Hematopoietic multipotent progenitor cell treated with erythropoietin and hydrocortisone succinate and interleukin-3 and kit ligand, for 6 days (in vitro differentiated cells): ENCODE measurements at regions not wholly inside any gene's neighbourhood (a gene's known extent, or its start where the extent isn't known, plus 50 kb on each side); places are given as distances from the start of the nearest gene placed in this dataset.
A peak's percentile ranks its signal among the peaks of the same experiment; 100 is the strongest.

Source experiments
- DNase-seq: peaks from one replicate; pipeline ENCODE4 v3.0.0-alpha.2; 2015

DNA sequence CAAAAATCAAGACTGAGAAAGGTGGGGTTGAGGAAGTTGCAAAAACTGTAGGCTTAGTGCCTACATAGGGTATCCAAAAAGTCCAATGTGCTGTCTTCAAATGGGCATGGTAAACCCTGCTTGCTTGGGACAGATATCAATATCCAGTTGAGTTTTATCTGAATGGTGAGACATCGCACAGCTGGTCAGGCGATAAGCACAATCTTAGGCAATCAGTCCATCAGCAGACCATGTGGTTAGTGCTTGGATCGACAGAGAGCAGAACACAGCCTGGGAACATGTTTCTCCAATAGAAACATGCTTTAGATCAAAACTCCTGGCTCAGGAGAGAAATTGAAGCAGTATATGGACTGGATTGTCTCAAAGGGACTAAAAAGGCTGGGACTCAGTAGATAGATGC is 151.3 kb upstream of the IPO5 start:
- DNase-seq: no peak

DNA sequence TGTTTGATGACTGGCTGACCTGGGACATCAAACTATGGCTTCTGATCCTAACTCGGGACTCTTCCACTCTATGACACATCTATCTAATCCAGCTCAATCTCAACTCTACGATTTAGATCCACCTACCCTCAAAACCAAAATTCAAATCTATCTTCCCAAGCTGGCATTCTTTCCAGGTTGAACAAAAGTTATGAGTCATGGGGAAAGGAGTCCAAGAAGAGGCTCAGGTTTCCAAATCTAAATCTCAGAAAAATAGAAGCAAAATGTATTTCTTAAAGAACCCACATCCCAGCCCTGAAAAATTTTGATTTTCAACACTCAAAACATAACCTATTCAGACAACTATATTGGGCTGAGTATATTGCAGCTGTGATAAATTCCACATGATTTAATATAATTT is 143.9 kb upstream of the IPO5 start:
- DNase-seq: no peak

DNA sequence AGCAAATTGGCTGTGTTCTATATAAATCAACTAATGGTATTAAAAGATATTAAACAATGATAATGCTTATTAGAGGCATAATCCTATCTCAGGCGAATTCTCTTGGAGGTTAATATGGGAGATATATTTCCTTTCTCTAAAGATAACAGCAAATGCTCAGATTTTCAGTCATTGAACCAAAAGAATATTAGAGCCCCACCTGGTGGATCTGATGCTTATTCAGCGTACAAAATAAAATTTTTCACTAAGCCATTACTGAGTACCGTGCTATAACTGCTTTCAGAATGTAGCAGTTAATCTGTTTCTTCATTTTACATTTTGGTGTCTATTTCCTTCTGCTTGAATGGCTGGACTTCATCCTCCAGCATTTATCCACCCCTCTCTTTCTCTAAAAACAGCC is 143.3 kb upstream of the IPO5 start:
- DNase-seq: peak; percentile 23

DNA sequence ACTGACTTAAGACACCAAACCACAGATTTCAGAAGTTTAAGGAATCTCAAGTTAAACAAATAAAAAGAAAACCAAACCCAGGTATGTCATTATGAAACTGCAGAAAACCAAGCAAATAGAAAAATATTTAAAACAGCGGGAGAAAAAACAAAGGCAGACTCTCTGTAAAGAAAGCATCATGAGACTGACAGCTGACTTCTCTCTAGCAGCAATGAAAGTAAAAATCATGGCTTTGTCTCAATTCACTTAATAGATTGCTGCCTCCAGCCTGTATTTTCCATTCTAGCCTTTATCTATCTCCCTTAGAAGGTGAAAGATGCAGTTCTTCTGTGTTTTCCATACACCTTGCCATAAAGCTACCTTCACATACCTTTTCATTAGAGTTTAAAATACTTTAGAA is 131.1 kb upstream of the IPO5 start:
- DNase-seq: no peak

DNA sequence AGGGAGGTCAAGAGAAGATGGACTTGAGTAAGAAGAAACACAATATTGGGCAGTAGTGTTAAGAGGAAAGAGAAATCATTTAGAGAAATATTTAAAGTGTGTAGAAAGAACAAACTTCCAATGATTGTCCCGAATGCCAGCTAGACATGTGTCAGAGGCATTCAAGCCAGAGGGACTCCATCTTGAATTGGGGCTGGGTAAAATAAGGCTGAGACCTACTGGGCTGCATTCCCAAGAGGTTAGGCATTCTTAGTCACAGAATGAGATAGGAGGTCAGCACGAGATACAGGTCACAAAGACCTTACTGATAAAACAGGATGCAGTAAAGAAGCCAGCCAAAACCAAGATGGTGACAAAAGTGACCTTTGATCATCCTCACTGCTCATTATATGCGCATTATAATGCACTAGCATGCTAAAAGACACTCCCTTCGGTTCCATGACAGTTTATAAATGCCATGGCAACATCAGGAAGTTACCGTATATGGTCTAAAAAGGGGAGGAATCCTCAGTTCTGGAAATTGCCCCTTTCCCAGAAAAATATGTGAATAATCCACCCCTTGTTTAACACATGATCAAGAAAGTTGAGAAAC is 127.0 kb upstream of the IPO5 start:
- no peak for DNase-seq

DNA sequence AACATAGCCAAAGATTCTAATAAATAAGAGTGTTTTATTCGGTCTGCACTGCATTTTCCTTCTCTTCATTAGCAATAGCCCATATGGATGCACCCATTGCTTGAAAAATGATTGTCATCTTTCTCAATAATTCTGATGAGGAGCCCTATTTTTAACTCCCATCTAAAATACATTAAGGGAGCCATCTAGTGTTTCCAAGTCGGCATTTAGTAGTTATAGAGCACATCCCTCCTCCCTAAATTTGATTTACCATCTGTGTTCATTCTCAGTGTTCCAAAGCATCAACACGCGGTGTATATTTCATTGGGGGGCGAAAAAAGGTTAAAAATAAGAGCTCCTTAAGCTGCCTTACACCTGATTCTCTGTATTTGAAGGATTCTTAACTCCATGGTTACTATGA is 119.2 kb upstream of the IPO5 start:
- no peak for DNase-seq

DNA sequence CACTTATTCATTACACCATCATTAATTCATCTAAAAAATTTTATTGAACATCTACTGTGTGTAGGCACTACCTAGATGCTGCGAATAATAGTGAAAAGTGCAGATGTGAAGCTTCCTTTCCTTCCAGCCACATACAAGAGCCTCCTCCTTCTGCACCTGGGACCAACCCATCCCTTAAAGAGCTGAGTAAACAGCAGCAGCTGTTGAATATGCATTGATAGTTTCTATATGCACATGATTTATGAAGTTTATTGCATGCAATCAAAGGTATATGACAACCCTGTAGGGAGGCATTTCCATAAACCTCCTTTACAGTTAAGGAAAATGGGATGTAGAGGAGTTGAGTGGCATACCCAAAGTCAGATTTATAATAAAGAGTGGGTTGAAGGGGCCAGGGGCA is 110.3 kb upstream of the IPO5 start:
- no peak for DNase-seq

DNA sequence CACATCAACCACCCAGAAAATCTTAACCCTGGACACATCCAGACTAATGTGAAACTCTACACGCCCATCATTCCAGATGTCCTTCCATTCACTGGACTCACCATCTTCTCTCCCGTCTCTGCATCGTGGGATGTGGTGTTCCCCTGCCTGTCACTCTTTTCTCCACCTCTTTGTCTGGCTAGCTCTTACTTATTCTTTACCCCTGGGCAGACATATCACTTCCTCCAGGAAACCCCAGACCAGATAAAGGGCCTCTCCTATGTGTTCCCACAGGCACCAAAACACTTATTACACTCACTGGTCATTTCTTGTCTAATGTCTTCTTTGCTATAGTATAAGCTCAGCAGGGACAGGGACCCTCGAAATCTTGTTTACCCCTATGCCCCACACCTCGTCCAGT is 109.3 kb upstream of the IPO5 start:
- DNase-seq: no peak

DNA sequence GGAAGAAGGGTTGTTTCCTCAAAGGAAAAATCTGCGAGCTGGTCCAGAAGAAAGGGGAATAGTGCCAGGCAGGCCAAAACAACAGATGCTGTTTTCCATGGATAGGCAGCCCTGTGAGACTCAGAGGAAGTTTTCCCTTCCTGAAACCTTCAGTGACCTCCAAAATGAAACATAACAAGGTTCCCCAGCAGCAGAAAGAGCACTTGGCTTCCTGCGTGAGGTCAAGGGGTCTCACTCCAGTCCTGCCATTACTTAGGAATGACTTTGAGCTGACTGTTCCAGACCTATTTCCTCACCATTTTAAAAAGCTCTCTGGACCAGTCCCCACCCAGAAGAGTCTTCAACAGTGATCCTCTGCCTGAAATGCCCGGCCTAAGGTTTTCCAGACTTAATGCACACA is 104.6 kb upstream of the IPO5 start:
- DNase-seq: no peak

DNA sequence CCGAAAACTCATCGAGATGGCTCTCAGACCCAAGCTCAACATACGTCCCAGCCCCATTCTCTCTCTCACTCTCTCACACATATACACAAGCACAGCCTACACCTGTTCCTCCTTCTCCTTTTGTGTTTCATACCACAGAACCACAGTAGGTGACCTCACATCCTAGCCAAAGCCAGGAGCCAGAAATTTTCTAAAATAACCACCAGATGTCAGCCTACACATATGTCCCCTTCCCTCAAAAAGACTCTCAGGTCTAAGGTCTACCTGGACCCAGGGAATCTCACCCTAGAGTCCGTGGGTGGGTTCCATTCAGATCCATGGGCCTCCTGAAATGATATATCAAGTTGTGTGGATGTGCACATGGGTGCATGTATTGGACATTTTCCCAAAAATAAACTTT is 104.2 kb upstream of the IPO5 start:
- peak; percentile 20 for DNase-seq

DNA sequence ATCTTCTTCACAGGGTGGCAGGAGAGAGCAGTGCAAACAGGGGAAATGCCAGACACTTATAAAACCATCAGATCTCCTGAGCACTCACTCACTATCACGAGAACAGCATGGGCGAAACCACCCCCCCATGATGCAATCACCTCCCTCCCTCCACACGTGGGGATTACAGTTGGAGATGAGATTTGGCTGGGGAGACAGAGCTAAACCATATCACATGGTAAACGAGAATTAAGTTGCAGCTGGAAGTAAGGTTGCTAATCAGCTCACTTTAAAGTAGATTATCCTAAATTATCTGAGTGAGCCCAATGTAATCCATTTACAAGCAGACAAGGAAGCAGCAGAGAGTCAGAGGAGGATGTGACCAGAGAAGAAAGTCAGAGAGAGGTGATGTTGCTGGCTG is 102.2 kb upstream of the IPO5 start:
- no peak for DNase-seq

DNA sequence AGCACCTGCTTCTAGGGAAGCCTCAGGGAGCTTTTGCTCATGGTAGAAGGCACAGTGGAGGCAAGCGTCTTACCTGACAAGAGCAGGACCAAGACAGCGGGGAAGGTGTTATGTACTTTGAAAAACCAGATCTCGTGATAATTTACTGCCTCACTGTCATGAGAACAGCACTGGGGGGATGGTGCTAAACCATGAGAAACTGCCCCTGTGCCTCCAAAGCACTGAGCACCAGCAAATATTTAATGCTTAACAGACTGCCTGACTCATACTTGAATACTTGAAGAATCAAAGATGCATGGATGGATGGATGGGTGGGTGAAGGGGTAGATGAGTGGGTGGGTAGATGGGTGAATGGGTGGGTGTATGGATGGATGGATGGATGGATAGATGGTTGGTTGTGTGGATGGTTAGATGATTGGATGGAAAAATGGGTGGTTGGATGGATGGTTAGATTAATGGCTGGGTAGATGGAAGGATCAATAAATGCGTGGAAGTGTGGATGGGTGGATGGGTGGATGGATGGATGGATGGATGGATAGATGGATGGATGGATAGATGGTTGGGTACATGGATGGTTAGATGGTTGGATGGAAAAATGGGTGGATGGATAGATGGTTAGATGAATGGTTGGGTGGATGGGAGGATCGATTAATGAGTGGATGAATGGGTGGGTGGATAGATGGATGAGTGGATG is 101.1 kb upstream of the IPO5 start:
- DNase-seq: no peak

DNA sequence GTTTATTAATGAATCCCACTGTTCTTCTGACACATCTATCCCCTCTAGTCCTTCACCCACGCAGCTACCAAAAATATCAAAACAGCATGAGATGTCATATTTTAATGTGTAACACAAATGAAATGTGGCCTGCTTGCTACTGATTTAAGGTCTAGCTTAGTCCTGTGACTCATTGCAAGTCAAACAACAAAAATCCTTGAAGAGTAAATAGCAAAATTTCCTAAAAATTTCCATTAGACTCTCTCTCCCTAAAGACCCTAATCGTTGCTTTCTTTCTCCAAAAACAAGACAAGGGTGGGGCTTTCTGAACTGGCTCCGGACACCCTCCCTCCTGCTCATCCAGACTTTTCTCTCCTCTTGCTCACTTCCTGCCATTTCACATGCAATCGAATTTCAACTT is 99.9 kb upstream of the IPO5 start:
- DNase-seq: no peak

DNA sequence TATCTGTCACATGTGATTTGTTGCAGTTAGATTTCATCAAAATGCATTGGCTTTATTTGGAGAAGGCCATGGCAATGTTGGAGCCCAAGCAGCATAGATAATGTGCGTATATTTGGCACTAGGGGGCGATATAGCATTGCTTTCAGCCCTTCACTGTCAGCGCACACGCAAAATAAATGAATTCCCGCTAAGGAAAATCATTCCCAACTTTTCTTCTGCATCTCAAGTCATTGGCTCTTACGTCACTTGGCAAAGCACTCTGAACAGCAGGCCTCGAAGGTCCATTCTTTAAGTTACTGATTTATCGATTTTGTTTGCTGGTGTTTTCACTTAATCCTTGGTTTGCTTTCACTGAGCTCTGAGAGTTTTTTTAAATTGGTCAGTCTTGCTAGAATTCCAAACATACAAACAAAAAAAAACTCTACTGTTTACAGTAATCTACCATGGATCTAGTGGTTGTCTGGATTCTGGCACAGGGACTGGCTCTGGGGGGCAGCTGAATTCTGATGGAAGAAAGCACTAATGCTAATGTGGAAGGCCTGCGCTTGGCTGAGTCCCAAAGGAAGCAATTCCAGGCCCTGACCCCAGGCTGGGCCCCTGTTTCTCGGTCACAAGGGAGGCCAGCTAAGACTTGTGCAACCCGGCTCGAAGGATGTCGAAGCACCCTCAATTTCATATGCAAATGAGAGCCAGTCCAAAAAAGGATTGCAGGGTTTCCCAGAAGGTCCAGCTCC is 97.7 kb upstream of the IPO5 start:
- DNase-seq: peak; percentile 89

DNA sequence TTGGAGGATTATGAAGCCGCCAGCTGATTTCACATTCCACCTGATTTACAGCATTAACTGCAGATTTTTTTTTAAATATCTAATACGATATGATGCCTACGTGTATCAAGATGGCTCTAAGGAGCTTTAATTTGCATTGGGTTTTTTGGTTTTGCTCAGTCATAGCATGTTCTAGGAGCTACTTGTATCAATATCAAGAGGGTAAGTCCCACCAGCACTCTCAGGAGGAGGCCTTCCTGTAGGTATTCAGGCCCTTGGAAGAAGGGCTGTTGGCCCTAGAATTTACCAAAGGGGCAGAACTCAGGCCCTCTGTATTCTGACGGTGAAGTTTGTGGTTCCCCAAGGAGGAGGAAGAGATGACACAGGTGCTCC is 97.2 kb upstream of the IPO5 start:
- no peak for DNase-seq

DNA sequence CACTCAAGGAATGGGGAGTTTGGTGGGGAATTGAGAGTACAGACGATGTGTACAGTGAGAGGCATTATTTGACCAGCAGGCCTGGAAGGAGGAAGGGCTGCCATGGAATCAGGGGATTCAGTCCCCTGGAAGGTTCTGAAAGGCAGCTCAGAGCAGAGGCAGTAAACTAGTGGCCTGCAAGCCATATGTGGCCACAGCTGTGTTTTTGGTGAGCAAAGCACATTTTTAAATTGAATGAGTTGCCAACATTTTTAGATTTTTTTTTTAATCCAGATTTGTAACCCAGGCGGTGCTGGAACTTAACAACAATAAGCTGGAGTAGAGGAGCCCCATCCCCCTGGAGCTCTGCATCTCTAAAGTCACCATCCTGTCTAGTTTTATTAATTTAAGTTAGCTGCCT is 95.3 kb upstream of the IPO5 start:
- no peak for DNase-seq

DNA sequence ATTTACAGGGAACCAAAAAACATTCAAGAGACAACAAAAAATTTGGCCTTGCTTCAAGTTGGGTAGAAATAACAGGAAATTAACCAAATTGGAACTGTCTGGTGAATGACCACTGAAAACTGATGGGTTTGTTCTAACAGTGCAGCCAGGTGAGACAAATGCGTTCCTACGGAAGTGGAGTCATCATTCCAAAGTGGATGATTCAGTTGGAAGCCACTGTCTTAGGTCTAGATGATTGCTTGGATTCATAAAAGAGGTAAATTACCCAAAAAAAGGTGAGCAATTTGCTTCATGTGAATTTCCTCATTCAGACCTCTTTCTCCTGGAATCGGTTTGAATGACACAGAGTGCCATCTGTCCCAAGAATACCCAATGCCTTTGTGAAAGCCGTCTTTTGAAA is 87.1 kb upstream of the IPO5 start:
- DNase-seq: no peak

DNA sequence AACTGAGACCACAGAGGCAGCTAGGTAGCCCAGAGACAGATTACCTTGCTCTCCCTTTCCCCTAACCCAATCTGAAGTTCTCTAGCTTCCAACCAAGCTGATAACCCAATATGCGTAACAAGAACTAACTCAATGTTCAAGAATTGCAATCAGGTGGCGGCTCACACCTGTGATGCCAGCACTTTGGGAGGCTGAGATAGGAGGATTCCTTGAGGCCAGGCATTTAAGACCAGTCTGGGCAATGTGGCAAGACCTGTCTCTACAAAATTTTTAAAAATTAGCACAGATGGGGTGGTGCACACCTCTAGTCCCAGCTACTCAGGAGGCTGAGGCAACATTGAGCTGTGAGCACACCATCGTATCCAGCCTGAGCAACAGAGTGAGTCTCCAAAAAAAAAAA is 86.7 kb upstream of the IPO5 start:
- no peak for DNase-seq

DNA sequence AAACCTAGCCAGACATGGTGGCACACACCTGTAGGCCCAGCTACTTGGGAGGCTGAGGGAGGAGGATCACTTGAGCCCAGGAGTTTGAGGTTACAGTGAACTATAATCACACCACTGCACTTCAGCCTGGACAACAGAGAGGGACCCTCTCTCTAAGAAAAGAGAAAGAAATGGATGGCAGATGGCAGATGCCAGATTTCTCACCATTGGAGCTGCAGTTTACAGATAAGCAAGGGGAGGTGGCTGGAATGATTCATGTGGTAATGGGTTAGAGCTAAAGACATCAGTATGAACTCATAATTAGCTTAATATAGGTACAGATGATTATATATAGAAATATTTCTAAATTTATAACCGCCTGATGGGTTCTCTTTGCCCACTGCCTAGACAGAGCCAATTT is 80.1 kb upstream of the IPO5 start:
- DNase-seq: peak; percentile 5

DNA sequence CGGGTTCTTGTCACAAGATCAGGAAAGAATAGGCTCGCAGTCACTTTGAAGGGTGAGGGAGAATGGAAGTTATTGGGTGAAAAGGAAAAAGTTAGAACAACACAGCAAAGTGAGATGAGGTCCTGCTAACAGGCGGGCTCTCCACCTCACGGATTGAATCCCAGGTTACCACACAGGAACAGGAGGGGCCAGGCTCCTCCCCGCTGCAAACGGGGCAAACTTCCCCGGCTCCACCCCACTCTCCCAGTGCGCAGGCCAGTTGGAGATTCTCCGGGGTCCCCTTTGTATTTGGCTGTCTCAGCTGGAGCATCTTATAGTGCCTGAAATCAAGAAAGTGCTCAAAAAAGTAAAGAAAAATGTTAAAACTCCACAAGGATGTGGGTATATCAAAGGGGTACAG is 78.3 kb upstream of the IPO5 start:
- DNase-seq: no peak

DNA sequence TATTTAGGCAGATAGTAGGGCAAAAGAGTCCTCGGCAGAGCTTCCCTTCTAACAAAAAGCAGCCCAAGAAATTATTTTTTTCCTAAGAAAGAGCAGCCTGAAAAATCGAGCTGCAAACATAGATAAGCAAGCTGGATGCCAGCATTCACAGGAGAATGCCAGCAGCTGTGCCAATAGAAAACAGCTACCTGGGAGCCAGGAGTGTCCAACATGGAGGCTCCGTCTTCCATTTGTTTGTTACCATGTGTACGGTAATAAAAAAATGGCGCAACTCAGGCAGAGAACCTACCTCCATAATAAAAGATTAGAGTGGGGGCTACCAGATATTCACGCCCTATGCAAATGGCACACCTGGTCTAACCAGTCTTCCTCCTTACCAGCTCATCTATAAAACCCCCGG is 77.6 kb upstream of the IPO5 start:
- DNase-seq: no peak

DNA sequence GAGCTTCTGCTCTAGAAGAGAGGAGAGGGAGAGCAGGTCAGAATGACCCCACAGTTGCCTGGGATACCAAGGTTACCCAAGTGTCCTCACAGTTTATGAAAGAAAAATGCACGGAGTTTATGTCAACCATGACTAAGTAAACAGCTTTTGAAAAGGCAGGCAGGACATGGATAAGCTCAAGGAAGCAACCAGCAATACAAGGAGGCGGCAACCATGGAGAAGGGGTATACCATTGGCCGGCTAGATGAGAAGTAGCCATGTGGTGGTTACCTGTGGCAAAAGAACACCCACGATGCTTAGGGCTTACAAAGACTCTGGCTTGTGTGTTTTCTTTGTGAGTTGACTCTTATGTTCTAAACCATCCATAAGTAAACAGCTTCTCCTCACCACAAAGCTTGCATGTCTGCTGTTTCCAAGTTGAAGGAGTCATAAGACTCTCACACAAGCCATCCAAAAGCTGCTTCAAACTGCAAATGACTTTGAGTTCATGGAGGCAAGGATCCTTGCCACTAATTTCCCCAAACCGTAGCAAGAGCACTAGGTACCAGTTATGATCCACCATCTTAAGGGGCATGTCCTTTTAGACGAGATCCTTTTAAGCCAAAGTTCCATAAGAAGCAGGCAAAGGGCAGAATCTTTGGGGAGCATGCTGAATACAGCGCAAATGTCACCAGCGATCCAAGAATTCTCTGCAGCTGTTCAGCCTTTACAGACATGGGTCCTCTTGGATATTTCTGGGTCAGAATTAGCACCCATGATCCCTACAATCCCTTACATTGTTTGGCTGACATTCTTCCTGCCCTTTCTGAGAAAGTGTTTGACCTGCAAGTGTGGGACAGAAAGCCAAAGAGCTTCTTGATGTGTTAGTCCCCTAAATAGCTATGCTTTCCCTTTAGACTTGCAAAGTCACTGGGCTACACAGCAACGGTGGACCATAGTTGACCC is 74.8 kb upstream of the IPO5 start:
- DNase-seq: no peak

DNA sequence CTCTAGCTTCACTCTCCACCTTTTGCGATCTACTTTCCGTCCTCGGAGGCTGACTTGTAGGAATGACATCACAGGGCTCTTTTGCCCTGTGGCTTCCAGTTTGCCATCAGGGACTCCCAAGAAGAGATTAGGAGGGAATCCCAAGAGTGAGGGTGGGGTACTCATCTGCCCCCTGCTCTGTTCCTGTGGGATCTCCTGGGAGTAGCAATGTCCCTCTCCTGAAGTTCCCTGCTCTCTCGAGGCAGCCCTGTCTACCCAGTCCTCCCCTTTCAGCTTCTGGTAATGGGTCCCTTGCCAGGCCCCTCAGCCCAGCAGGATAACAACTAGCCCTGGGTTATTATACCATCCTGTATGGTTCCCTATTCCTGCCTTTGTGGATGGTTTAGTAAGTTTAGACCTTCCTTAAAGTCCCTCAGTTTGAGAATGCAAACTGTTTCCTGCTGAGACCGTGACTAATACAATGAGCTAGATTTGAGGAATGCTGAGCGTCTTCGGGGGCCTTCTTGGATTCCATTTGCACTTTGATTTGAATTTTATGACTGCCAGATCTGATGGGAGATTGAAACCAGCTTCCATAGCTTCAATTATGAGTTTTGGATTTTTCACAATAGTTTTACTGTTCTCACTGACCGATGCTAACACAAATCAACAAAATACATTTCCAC is 73.7 kb upstream of the IPO5 start:
- no peak for DNase-seq
